SU-DHL-6 (cell line): ENCODE measurements at regions not wholly inside any gene's neighbourhood (a gene's known extent, or its start where the extent isn't known, plus 50 kb on each side); places are given as distances from the start of the nearest gene placed in this dataset.

ENCODE experiments used
- EZH2phosphoT487 ChIP-seq: fragments of 200-600 bp; sonication (generic), shearing (Covaris generic); conservative IDR thresholded peaks from 2 replicates; pipeline ENCODE4 v1.6.1; 2018; ENCODE audit warnings: mild to moderate bottlenecking, antibody characterized with exemption, low read length, moderate library complexity, mixed read lengths
- TF ChIP-seq, protein P1 (sequence below): fragments of 200-600 bp; sonication (generic); IDR thresholded peaks from one replicate; pipeline ENCODE4 v1.5.1; 2017; ENCODE audit warnings: antibody characterized with exemption, mild to moderate bottlenecking, low read length, moderate library complexity; ENCODE audit not compliant: insufficient read depth, poor library complexity, severe bottlenecking

DNA sequence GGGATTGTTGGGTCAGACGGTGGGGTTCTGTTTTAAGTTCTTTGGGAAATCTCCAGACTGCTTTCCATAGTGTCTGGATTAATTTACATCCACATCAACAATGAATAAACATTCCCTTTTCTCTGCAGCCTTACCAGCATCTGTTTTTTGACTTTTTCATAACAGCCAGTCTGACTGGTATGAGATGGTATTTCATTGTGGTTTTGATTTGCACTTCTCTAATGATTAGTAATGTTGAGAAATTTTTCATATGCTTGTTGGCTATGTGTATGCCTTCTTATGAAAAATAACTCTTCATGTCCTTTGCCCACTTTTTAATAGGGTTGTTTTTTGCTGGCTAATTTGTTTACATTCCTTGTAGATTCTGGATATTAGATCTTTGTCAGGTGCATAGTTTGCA lies 140.8 kb upstream of the CNTN1 start:
- TF ChIP-seq, protein P1, sequence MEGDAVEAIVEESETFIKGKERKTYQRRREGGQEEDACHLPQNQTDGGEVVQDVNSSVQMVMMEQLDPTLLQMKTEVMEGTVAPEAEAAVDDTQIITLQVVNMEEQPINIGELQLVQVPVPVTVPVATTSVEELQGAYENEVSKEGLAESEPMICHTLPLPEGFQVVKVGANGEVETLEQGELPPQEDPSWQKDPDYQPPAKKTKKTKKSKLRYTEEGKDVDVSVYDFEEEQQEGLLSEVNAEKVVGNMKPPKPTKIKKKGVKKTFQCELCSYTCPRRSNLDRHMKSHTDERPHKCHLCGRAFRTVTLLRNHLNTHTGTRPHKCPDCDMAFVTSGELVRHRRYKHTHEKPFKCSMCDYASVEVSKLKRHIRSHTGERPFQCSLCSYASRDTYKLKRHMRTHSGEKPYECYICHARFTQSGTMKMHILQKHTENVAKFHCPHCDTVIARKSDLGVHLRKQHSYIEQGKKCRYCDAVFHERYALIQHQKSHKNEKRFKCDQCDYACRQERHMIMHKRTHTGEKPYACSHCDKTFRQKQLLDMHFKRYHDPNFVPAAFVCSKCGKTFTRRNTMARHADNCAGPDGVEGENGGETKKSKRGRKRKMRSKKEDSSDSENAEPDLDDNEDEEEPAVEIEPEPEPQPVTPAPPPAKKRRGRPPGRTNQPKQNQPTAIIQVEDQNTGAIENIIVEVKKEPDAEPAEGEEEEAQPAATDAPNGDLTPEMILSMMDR = no peak
- TF ChIP-seq EZH2phosphoT487 = no peak
